ENCODE measurements at regions not wholly inside any gene's neighbourhood (a gene's known extent, or its start where the extent isn't known, plus 50 kb on each side); places are given as distances from the start of the nearest gene placed in this dataset.

DNA sequence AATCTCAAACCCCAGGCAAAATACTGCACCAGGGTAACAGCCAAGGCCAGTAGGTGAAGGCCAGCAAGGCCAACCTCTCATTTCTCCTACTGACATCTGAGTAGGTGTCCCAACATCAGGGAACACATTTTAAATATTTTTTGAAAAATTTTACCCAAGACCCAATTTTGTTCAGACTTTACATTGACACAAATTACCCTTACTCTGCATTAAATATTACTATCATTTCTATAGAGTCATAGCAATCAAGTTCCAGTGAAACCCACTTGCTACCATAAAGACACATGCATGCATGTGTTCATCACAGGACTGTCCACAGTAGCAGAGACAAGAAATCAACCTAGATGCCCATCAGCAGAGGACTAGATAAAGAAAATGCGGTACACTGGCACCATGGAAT, 99.9 kb downstream of the NRN1 start:
- Histone ChIP-seq H3K36me3 (no peaks in the 10 kb centered on the region), H3K4me3 (no peak overlapping the region), H3K27me3 (replicated peaks; ENCODE audit: insufficient read depth) (no peaks in the 10 kb centered on the region), H3K4me1 (ENCODE audit: control insufficient read depth in 1 of 2, low read depth in 2 of 2) (peaks cover 5 to 20% of the 10 kb centered on the region in 2 donors), H3K9me3 (no peaks in the 10 kb centered on the region), H3K27ac (no peak overlapping the region)
- TF ChIP-seq, protein P1, sequence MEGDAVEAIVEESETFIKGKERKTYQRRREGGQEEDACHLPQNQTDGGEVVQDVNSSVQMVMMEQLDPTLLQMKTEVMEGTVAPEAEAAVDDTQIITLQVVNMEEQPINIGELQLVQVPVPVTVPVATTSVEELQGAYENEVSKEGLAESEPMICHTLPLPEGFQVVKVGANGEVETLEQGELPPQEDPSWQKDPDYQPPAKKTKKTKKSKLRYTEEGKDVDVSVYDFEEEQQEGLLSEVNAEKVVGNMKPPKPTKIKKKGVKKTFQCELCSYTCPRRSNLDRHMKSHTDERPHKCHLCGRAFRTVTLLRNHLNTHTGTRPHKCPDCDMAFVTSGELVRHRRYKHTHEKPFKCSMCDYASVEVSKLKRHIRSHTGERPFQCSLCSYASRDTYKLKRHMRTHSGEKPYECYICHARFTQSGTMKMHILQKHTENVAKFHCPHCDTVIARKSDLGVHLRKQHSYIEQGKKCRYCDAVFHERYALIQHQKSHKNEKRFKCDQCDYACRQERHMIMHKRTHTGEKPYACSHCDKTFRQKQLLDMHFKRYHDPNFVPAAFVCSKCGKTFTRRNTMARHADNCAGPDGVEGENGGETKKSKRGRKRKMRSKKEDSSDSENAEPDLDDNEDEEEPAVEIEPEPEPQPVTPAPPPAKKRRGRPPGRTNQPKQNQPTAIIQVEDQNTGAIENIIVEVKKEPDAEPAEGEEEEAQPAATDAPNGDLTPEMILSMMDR (IDR thresholded peaks at IDR 0.05), result no peak
- ATAC-seq (ENCODE audit: insufficient number of reproducible peaks, low FRiP score, low read depth), result no peak
- no peak for DNase-seq (ENCODE audit: low spot score)

DNA sequence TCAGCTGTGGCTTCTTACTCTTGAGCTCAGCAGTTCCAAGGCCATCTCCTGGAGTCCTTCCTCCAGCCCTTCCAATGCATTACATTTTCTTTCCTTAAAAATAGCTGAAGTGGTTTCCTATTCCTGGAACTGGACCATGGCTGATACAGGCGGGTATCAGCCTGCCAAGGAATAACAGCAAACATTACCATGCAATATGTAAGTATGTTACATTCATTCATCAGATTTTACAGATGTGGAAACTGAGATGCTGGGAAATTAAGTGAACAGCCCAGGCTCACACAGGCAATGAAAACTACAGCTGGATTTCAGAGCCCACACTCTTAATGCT, 100.4 kb downstream of the NRN1 start:
- H3K27ac ChIP-seq, result peak overlapping the region in 1 of 2 donors; percentile 17
- TF ChIP-seq, protein P1 (IDR thresholded peaks at IDR 0.05), result no peak

DNA sequence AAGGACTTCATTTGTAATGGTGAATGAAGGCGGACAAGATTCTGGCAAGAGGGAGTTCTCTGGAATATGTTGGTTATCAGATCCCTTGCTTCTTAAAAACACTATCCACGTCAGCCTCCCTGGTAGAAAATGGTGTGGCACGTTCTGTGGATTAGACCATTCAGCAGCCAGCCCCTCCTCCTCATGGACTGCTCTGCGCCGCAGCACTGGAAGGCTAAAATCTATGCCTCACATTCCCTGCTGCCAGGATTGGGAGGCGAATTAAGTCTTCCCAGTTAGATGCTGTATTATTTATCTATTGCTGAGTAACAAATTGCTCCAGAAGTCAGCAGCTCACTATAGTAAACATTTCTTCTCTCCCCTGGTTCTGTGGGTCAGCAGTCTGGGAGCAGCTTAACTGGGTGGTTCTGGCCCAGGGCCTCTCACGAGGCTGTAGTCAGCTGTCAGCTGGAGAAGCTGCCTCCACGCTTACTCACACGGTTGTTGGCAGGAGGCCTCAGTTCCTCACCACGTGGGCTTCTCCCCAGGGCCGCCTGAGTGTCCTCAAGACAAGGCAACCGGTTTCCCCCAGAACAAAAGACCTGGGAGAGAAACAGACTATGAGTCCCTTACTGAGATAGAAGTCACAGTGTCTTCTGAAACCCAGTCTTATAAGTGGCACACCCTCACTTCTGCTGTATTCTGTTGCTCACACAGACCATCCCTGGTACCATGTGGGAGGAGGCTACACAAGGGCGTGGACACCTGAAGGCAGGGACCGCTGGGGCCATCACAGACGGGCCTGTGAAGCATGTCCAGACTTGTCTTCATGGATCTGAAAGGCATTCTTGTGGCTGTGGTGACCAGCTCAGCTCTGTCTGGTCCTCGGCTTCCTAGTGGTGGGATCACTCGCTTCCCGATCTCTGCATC, 101.0 kb downstream of the NRN1 start:
- H3K4me3 ChIP-seq, result peak overlapping the region; percentile 40
- TF ChIP-seq, protein P1 (IDR thresholded peaks at IDR 0.05), result no peak
- no peaks in the 10 kb centered on the region for H3K36me3 ChIP-seq
- no peaks in the 10 kb centered on the region for H3K9me3 ChIP-seq
- peak; percentile 60 for DNase-seq (ENCODE audit: low spot score)
- peak overlapping the region; percentile 29 to 59 for H3K27ac ChIP-seq
- ATAC-seq (ENCODE audit: insufficient number of reproducible peaks, low FRiP score, low read depth), result peak; percentile 88
- H3K27me3 ChIP-seq (replicated peaks; ENCODE audit: insufficient read depth), result no peaks in the 10 kb centered on the region
- H3K4me1 ChIP-seq (ENCODE audit: control insufficient read depth in 1 of 2, low read depth in 2 of 2), result peaks cover 5 to 20% of the 10 kb centered on the region in 2 donors

More for the DNA sequence above, 100.4 kb downstream of the NRN1 start:
- Histone ChIP-seq H3K36me3 (no peaks in the 10 kb centered on the region), H3K27me3 (replicated peaks; ENCODE audit: insufficient read depth) (no peaks in the 10 kb centered on the region), H3K4me3 (no peak overlapping the region), H3K9me3 (no peaks in the 10 kb centered on the region), H3K4me1 (ENCODE audit: control insufficient read depth in 1 of 2, low read depth in 2 of 2) (peaks cover 5 to 20% of the 10 kb centered on the region in 2 donors)
- no peak for ATAC-seq (ENCODE audit: insufficient number of reproducible peaks, low FRiP score, low read depth)
- no peak for DNase-seq (ENCODE audit: low spot score)

DNA sequence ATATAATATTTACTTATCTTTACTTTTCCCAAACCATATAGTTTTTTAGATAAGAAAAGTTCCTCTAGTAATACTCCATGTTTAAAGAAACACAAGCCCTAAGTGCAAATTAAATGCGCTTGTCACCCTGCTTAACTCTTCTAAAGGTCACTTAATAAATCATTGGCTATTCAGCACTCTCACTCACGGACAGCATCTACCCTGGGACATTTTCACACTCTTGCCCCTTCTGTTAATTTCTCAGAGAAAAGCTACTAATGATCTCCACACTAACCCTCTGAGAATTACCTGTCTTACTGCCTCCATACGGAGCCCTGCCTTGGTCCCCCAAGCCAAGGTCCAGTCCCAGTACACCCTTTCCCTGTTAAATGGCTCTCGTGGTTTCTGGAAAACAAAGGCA, 102.2 kb downstream of the NRN1 start:
- Histone ChIP-seq H3K4me3 (no peak overlapping the region), H3K9me3 (no peaks in the 10 kb centered on the region), H3K27me3 (replicated peaks; ENCODE audit: insufficient read depth) (no peaks in the 10 kb centered on the region), H3K36me3 (no peaks in the 10 kb centered on the region), H3K27ac (no peak overlapping the region), H3K4me1 (ENCODE audit: control insufficient read depth in 1 of 2, low read depth in 2 of 2) (peaks cover 5 to 20% of the 10 kb centered on the region in 2 donors)
- no peak for DNase-seq (ENCODE audit: low spot score)
- TF ChIP-seq, protein P1 (IDR thresholded peaks at IDR 0.05), result no peak
- ATAC-seq (ENCODE audit: insufficient number of reproducible peaks, low FRiP score, low read depth), result no peak

DNA sequence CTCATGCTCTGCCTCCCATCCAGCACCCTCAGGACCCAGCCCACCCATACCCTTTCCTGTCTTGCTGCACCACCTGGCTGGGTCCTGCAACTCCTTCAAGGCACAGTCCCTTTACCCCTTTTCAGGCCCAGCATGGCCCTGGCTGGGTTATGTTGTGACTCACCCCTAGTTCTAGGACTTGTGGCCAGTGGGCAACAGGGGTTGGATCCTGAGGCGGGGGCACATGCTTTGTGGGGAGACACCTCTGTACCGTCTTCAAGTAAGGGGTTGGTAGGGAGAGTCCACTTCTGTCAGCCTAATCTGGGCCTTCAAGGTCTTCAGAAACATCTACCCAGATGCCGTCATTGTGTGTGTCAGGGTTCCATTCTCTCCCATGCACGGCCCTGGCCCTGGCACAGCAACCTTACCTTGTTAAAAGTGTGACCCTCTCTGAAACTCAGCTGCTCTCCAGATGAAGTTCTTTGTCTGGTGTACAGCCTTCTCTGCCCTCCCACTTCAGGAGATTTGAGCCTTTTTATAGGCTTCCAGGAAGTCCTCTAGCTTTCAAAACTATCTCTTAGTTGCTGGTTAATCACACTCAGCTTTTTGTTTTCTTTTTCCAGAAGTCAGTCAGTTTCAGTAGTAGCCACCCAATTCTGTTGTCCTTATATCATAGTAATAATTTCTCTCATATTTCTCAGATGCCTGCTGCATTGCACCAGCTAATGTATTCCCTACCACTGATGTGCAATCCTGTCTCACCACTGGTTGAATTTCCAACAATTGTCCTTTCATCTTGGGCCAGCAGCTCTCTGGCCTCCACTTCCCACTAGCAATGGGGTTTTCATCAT, 107.3 kb downstream of the NRN1 start:
- TF ChIP-seq, protein P1 (IDR thresholded peaks at IDR 0.05), result no peak
- no peak overlapping the region for H3K4me3 ChIP-seq
- no peak for ATAC-seq (ENCODE audit: insufficient number of reproducible peaks, low FRiP score, low read depth)
- no peak overlapping the region for H3K27ac ChIP-seq
- H3K9me3 ChIP-seq, result no peaks in the 10 kb centered on the region
- H3K27me3 ChIP-seq (replicated peaks; ENCODE audit: insufficient read depth), result no peaks in the 10 kb centered on the region
- H3K36me3 ChIP-seq, result no peaks in the 10 kb centered on the region
- no peaks in the 10 kb centered on the region for H3K4me1 ChIP-seq (ENCODE audit: control insufficient read depth in 1 of 2, low read depth in 2 of 2)
- no peak for DNase-seq (ENCODE audit: low spot score)

All from thoracic aorta (tissue), 2 donors.